ENCODE measurements at regions not wholly inside any gene's neighbourhood (a gene's known extent, or its start where the extent isn't known, plus 50 kb on each side); places are given as distances from the start of the nearest gene placed in this dataset.

- intact Hi-C loops (cut with micrococcal nuclease): no loop called here
- DNase-seq: no peak
- ChIA-PET POLR2A (no interaction called here), CTCF (no interaction called here)
- Mint-ChIP-seq H3K27ac (no peak overlapping the region), H3K36me3 (ENCODE audit: low read depth) (no peaks in the 10 kb centered on the region), H3K4me1 (no peaks in the 10 kb centered on the region), H3K4me3 (no peak overlapping the region), H3K9me3 (peaks cover 9% of the 10 kb centered on the region), H3K27me3 (peaks cover 2% of the 10 kb centered on the region)
- ATAC-seq (ENCODE audit: low read depth): no peak
- TF ChIP-seq, protein P1, sequence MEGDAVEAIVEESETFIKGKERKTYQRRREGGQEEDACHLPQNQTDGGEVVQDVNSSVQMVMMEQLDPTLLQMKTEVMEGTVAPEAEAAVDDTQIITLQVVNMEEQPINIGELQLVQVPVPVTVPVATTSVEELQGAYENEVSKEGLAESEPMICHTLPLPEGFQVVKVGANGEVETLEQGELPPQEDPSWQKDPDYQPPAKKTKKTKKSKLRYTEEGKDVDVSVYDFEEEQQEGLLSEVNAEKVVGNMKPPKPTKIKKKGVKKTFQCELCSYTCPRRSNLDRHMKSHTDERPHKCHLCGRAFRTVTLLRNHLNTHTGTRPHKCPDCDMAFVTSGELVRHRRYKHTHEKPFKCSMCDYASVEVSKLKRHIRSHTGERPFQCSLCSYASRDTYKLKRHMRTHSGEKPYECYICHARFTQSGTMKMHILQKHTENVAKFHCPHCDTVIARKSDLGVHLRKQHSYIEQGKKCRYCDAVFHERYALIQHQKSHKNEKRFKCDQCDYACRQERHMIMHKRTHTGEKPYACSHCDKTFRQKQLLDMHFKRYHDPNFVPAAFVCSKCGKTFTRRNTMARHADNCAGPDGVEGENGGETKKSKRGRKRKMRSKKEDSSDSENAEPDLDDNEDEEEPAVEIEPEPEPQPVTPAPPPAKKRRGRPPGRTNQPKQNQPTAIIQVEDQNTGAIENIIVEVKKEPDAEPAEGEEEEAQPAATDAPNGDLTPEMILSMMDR (IDR thresholded peaks at IDR 0.05): no peak
Observed at GRCh38 chr10:132124201-132124920, 58.6 kb downstream of the JAKMIP3 start.

DNA sequence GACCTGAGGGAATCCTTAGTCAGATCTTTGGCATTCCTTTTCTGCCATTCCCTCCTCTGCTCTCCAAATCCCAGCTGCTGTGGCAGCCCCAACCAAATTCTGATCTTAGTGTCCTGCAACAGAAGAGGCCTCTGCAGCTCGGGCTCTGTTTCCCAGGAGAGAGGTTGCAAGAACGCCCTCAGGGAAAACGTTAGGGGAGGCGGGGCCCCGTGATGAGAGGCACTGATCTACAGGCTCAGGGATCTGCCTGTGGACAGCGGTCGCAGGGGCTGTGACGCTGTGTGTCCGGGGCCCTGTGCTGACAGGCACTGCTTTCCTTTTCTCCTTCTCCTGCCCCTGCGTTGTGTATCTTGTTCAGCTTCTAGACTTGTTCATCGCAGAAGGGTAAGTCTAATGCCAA is 57.3 kb upstream of the DPYSL4 start:
- Mint-ChIP-seq H3K36me3 (ENCODE audit: low read depth) (no peaks in the 10 kb centered on the region), H3K4me1 (no peaks in the 10 kb centered on the region), H3K4me3 (no peak overlapping the region), H3K27me3 (peaks cover 3% of the 10 kb centered on the region), H3K27ac (no peak overlapping the region), H3K9me3 (peaks cover 9% of the 10 kb centered on the region)
- ChIA-PET CTCF (no interaction called here), POLR2A (no interaction called here)
- ATAC-seq (ENCODE audit: low read depth) (no peak), DNase-seq (no peak)
- intact Hi-C loops (cut with micrococcal nuclease): no loop called here
- TF ChIP-seq, protein P1 (IDR thresholded peaks at IDR 0.05): no peak

GRCh38 chr10:132130286-132131265 is 56.2 kb upstream of the DPYSL4 start:
- no peak overlapping the region for H3K27ac Mint-ChIP-seq
- ChIA-PET POLR2A (no interaction called here), CTCF (no interaction called here)
- H3K4me3 Mint-ChIP-seq: no peak overlapping the region
- peaks cover 9% of the 10 kb centered on the region for H3K9me3 Mint-ChIP-seq
- peaks cover 3% of the 10 kb centered on the region for H3K27me3 Mint-ChIP-seq
- H3K36me3 Mint-ChIP-seq (ENCODE audit: low read depth): no peaks in the 10 kb centered on the region
- no peaks in the 10 kb centered on the region for H3K4me1 Mint-ChIP-seq
- DNase-seq (no peak), ATAC-seq (ENCODE audit: low read depth) (no peak)
- TF ChIP-seq, protein P1 (IDR thresholded peaks at IDR 0.05): no peak
- intact Hi-C loops (cut with micrococcal nuclease): no loop called here

DNA sequence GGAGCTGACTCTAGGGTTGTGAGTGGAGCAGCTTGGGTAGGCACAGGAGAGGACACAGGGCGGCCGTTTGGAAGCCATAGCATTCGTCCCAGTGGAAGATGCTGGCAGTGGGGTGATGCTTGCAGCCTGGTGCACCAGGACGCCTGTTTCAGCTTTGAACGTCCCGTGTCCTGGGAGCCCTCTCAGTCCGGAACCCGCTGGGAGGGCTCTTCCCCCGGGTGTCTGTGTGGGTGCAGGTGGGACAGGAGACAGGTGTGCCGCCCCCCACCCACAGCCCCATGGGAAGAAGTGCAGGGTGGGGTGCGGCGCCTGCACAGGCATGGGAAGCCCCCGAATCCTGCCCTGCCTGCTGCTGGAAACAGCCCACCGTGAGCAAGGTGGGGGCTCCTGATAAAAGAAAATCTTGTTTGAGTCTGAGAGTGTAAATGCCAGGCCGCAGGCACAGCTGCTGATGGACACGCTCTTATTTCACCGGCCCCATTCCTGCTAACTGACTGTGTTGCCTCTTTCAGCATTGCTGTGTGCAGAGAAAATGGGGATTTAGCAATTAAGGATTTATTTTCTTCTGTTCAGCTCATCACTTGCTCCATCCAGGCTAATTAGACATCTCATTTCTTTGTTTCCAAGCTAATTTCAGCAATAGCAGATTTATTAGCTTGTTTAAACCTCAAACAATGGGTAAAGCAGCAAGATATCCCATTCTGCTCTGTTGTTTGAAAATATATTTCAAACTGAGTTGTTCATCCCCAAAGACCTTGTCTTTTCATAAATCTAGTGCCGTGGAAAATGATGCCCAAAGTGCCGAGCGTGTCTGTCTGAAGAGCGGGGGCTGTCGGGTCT is 54.9 kb upstream of the DPYSL4 start:
- Mint-ChIP-seq H3K4me3 (no peak overlapping the region), H3K27ac (no peak overlapping the region), H3K9me3 (peaks cover 9% of the 10 kb centered on the region), H3K4me1 (no peaks in the 10 kb centered on the region), H3K27me3 (peaks cover 3% of the 10 kb centered on the region), H3K36me3 (ENCODE audit: low read depth) (no peaks in the 10 kb centered on the region)
- ATAC-seq (ENCODE audit: low read depth) (no peak), DNase-seq (no peak)
- intact Hi-C loops (cut with micrococcal nuclease): no loop called here
- ChIA-PET POLR2A (no interaction called here), CTCF (no interaction called here)
- TF ChIP-seq, protein P1 (IDR thresholded peaks at IDR 0.05): no peak
